Cardiac muscle cell (in vitro differentiated cells and primary cell): ENCODE measurements at regions not wholly inside any gene's neighbourhood (a gene's known extent, or its start where the extent isn't known, plus 50 kb on each side); places are given as distances from the start of the nearest gene placed in this dataset.
"Not testable (repeated sequence)": the region's sequence is repeated elsewhere in the genome, so short reads cannot be mapped to it uniquely, and the experiment has no call there.

Source experiments
- DNase-seq, 2 donors: peaks; one replicate each; pipeline versions ENCODE4 v3.0.0 to v3.0.0-alpha.2; 2010 to 2017; ENCODE audit warnings: low read depth in 1 of 2, low spot score in 1 of 2
- H3K27ac ChIP-seq: fragments of 200-600 bp; sonication (generic); 2 replicates; pipeline ENCODE4 v1.5.1; 2016
- H3K27me3 ChIP-seq: fragments of 200-600 bp; sonication (generic); 2 replicates; pipeline ENCODE4 v1.6.0; 2016; ENCODE audit warnings: control low read depth
- H3K36me3 ChIP-seq: fragments of 200-600 bp; sonication (generic); 2 replicates; pipeline ENCODE4 v1.5.1; 2016; ENCODE audit warnings: control low read depth
- H3K4me1 ChIP-seq: fragments of 200-600 bp; sonication (generic); 2 replicates; pipeline ENCODE4 v1.8.1; 2017; ENCODE audit warnings: low read depth, mild to moderate bottlenecking, mixed run types
- H3K4me3 ChIP-seq: fragments of 200-600 bp; sonication (generic); 2 replicates; pipeline ENCODE4 v1.5.1; 2016; ENCODE audit warnings: mild to moderate bottlenecking
- H3K9me3 ChIP-seq: fragments of 200-600 bp; sonication (generic); 2 replicates; pipeline ENCODE4 v1.5.1; 2017; ENCODE audit warnings: low read depth, mild to moderate bottlenecking, control low read depth
- CTCF ChIP-seq: IDR thresholded peaks from 2 replicates; pipeline ENCODE4 v1.5.1; 2012; ENCODE audit warnings: low read depth, mild to moderate bottlenecking, low read length

DNA sequence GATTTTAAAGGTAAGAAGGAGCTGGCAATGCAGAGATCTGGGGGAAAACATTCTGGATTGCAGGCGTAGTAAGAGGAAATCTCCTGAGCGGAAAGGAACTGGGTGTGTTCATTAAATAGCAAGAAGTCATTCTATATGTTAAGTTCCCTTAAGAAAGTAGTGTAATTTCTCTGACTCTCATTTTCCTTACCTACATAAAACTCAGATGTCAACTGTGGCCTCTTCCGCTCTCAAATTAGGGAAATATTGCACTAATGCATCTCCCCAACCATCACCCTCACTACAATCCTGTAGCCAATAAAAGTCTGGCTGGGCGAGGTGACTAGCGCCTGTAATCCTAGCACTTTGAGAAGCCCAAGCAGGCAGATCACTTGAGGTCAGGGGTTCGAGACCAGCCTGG, 89.0 kb upstream of the CDC42EP3 start:
- no peak for TF ChIP-seq CTCF
- no peaks in the 10 kb centered on the region for H3K36me3 ChIP-seq
- H3K9me3 ChIP-seq: no peaks in the 10 kb centered on the region
- H3K27ac ChIP-seq: no peak overlapping the region
- H3K4me3 ChIP-seq: no peak overlapping the region
- DNase-seq: no peak
- peaks cover 6% of the 10 kb centered on the region for H3K4me1 ChIP-seq
- H3K27me3 ChIP-seq: no peaks in the 10 kb centered on the region

DNA sequence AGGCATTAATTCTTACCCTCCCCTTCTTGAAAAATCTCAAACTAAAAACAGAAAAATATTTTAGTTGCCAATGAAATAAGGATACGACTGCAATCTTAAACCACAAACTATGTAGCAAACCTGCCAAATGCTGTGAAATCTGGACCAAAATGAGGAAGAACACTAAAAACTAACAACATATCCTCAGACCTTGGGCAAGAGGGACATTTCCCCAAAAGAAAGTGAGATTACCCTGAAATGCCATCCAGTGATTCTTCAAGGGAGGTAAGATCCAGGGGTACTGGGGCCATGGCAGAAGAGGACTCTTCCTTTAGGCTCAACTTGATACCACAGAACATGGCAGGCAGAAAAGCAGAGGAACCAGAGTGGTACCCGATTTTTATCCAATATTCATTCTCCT, 90.8 kb upstream of the CDC42EP3 start:
- H3K27ac ChIP-seq, H3K36me3 ChIP-seq, H3K4me3 ChIP-seq, H3K9me3 ChIP-seq, H3K27me3 ChIP-seq: not testable (repeated sequence)
- DNase-seq: peak in 1 of 2 donors; percentile 71
- peaks cover 12% of the 10 kb centered on the region for H3K4me1 ChIP-seq

GRCh38 chr2:37764739-37765138, 93.3 kb upstream of the CDC42EP3 start:
- no peak for DNase-seq
- TF ChIP-seq CTCF: no peak
- Histone ChIP-seq H3K4me3 (no peak overlapping the region), H3K27ac (no peak overlapping the region), H3K36me3 (no peaks in the 10 kb centered on the region), H3K4me1 (peaks cover 12% of the 10 kb centered on the region), H3K9me3 (no peaks in the 10 kb centered on the region), H3K27me3 (no peaks in the 10 kb centered on the region)

DNA sequence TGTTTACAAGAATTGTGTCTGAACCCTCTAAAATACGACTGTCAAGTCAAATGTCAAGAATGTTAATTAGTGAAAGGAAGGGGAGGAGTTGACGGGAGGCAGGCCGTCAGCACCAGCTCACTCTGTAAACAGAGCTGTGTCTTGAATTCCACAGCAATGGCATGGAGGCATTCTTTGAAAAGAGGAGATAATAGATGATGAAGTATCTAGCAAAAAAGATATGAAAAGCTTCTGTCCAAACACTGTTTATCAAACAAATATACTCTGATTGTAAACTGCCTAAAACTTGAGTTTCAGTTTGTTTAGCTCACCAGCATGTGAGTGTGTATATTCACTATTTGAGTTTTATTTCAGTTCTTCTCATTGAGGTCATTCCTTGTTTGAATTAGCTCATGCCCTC, 94.7 kb upstream of the CDC42EP3 start:
- Histone ChIP-seq H3K4me1 (peaks cover 12% of the 10 kb centered on the region), H3K36me3 (no peaks in the 10 kb centered on the region), H3K27me3 (no peaks in the 10 kb centered on the region), H3K9me3 (no peaks in the 10 kb centered on the region), H3K4me3 (no peak overlapping the region), H3K27ac (no peak overlapping the region)
- TF ChIP-seq CTCF: no peak
- DNase-seq: no peak

DNA sequence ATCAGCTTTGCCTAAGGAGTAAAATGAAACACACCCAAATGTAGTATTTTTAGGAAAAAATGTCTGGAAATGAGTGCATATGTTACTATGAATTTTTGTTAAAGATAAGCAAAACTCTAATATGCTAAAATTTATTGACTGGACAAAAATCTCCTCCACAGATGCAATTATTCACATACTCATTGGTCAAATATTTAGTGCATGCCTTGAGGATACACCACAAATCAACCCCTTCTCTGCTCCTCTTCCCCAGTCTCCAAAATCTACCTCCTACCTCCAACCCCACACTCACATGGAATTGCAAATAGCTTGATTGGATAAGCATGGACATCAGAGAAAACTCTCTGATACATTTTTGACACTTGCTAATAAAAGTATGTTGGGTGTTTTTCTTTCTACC, 95.6 kb upstream of the CDC42EP3 start:
- no peak overlapping the region for H3K4me3 ChIP-seq
- no peaks in the 10 kb centered on the region for H3K27me3 ChIP-seq
- no peaks in the 10 kb centered on the region for H3K36me3 ChIP-seq
- H3K9me3 ChIP-seq: no peaks in the 10 kb centered on the region
- TF ChIP-seq CTCF: no peak
- peaks cover 8% of the 10 kb centered on the region for H3K4me1 ChIP-seq
- DNase-seq: no peak
- no peak overlapping the region for H3K27ac ChIP-seq

- DNase-seq: peak; percentile 17 to 95
- H3K27me3 ChIP-seq: no peaks in the 10 kb centered on the region
- no peak overlapping the region for H3K27ac ChIP-seq
- no peaks in the 10 kb centered on the region for H3K9me3 ChIP-seq
- H3K4me3 ChIP-seq: no peak overlapping the region
- H3K4me1 ChIP-seq: peaks cover 6% of the 10 kb centered on the region
- TF ChIP-seq CTCF: no peak
- H3K36me3 ChIP-seq: no peaks in the 10 kb centered on the region
These were observed 96.8 kb upstream of the CDC42EP3 start for GRCh38 chr2:37767959-37768925.
